Esophagus squamous epithelium (tissue), 4 donors: ENCODE measurements at regions not wholly inside any gene's neighbourhood (a gene's known extent, or its start where the extent isn't known, plus 50 kb on each side); places are given as distances from the start of the nearest gene placed in this dataset.

Experiments used
- POLR2A ChIP-seq, 4 donors: fragments of 450-650 bp; IDR thresholded peaks; one replicate each; pipeline ENCODE4 v1.6.1; 2017; ENCODE audit warnings: antibody characterized with exemption in 4 of 4, mild to moderate bottlenecking in 4 of 4, moderate library complexity in 3 of 4
- TF ChIP-seq, protein P1 (sequence below), 6 experiments: fragments of 450-650 bp in 4 of 6; fragments of 200-600 bp in 2 of 6; sonication (generic) in 2 of 6; IDR thresholded peaks; one replicate each; pipeline ENCODE4 v1.5.1; 2016 to 2019; ENCODE audit warnings: antibody characterized with exemption in 6 of 6, mild to moderate bottlenecking in 4 of 6, moderate library complexity in 4 of 6

DNA sequence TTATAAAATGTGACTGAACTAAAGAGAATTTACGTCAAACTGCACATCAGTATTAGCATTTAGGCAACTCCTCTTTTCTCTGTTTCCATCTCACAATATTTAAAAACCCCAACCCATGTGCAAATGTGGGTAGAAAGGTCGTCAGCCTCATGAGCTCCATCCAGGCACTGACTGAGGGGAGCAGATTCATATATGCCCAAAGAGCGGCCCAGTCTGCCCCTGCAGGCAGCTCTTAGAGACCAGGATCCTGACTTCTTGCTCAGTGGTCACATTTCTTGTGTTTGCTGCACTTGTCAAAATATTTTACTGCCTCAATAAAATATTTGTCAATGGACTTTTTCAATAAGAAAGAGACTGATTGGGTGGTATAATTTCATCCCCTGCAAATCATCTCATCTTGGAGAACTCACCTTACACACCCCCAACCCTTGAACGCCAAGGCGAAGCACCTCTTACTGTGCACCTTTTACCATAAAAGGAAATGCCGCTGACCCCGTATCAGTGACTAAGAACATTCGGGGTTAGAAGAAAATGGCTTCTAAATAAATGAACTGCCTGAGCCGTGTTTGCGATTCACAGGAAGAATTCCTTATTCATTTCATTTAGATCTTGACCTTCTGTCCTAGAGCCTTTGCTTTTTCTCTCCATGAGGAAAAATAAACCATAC is 418.8 kb downstream of the BCL11B start:
- TF ChIP-seq, protein P1, sequence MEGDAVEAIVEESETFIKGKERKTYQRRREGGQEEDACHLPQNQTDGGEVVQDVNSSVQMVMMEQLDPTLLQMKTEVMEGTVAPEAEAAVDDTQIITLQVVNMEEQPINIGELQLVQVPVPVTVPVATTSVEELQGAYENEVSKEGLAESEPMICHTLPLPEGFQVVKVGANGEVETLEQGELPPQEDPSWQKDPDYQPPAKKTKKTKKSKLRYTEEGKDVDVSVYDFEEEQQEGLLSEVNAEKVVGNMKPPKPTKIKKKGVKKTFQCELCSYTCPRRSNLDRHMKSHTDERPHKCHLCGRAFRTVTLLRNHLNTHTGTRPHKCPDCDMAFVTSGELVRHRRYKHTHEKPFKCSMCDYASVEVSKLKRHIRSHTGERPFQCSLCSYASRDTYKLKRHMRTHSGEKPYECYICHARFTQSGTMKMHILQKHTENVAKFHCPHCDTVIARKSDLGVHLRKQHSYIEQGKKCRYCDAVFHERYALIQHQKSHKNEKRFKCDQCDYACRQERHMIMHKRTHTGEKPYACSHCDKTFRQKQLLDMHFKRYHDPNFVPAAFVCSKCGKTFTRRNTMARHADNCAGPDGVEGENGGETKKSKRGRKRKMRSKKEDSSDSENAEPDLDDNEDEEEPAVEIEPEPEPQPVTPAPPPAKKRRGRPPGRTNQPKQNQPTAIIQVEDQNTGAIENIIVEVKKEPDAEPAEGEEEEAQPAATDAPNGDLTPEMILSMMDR (IDR thresholded peaks at IDR 0.05): no peak
- TF ChIP-seq POLR2A (IDR thresholded peaks at IDR 0.05): no peak
